ENCODE measurements at regions not wholly inside any gene's neighbourhood (a gene's known extent, or its start where the extent isn't known, plus 50 kb on each side); places are given as distances from the start of the nearest gene placed in this dataset.
A peak's percentile ranks its signal among the peaks of the same experiment; 100 is the strongest.

DNA sequence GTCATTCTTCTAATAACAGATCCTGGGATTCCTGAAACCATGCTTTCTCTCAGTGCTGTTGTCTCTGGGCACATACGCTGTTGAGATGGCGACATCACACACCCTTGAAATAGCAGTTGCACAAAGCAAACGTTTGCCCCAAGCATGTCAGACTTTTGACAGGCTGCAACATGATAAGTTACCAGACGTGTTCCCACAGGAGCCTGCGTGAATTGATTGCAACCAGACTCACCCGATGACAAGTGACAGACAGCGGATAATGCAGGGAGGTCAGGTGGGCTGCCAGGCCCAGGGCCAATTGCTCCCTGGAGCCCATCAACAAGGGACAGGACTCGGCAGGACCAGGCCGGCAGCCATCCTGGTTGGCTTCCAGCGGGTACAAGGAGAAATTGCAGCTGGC lies 310.9 kb downstream of the SIPA1L2 start:
- Histone ChIP-seq H3K27ac (ENCODE audit: control insufficient read depth, insufficient read depth, low read length) (no peak overlapping the region), H3K9me3 (ENCODE audit: control insufficient read depth, low read depth, low read length) (no peaks in the 10 kb centered on the region), H4K20me1 (ENCODE audit: control insufficient read depth, extremely low read depth, insufficient read depth, low read length) (no peaks in the 10 kb centered on the region), H3K79me2 (ENCODE audit: control insufficient read depth, insufficient read depth, low read length) (no peaks in the 10 kb centered on the region), H3K9ac (ENCODE audit: control insufficient read depth, extremely low read depth, insufficient read depth, low read length) (no peak overlapping the region), H3K36me3 (ENCODE audit: control insufficient read depth in 2 of 2, extremely low read depth in 1 of 2, insufficient read depth in 2 of 2, low read length in 2 of 2) (no peaks in the 10 kb centered on the region), H3K4me3 (ENCODE audit: control insufficient read depth in 2 of 3, extremely low read depth in 1 of 3, insufficient read depth in 2 of 3, low read depth in 1 of 3, low read length in 3 of 3) (no peak overlapping the region), H3K27me3 (ENCODE audit: control insufficient read depth, extremely low read depth, insufficient read depth, low read length) (no peaks in the 10 kb centered on the region), H3K9me1 (ENCODE audit: control insufficient read depth, extremely low read depth, insufficient read depth, low read length) (no peaks in the 10 kb centered on the region), H3K4me2 (ENCODE audit: control insufficient read depth, extremely low read depth, insufficient read depth, low read depth, low read length) (peak overlapping the region; percentile 33), H3K4me1 (ENCODE audit: control insufficient read depth, extremely low read depth, insufficient read depth, low read length) (peaks cover 12% of the 10 kb centered on the region), H2AFZ (ENCODE audit: control insufficient read depth, low read length) (peak overlapping the region; percentile 22)
- FAIRE-seq (peak; percentile 78), DNase-seq (ENCODE audit: low read depth, low spot score) (peak; percentile 59)
- TF ChIP-seq, protein P1, sequence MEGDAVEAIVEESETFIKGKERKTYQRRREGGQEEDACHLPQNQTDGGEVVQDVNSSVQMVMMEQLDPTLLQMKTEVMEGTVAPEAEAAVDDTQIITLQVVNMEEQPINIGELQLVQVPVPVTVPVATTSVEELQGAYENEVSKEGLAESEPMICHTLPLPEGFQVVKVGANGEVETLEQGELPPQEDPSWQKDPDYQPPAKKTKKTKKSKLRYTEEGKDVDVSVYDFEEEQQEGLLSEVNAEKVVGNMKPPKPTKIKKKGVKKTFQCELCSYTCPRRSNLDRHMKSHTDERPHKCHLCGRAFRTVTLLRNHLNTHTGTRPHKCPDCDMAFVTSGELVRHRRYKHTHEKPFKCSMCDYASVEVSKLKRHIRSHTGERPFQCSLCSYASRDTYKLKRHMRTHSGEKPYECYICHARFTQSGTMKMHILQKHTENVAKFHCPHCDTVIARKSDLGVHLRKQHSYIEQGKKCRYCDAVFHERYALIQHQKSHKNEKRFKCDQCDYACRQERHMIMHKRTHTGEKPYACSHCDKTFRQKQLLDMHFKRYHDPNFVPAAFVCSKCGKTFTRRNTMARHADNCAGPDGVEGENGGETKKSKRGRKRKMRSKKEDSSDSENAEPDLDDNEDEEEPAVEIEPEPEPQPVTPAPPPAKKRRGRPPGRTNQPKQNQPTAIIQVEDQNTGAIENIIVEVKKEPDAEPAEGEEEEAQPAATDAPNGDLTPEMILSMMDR (optimal IDR thresholded peaks at IDR 0.05 in 1 of 3, IDR thresholded peaks at IDR 0.05 in 1 of 3, conservative IDR thresholded peaks at IDR 0.05 in 1 of 3; ENCODE audit: extremely low read depth in 1 of 3, insufficient read depth in 2 of 3, low read length in 3 of 3): no peak
- no peak for TF ChIP-seq EZH2 (IDR thresholded peaks at IDR 0.05; ENCODE audit: low read length)
- dilution Hi-C loops (cut with MboI; ENCODE audit: extremely low pct_ligation_motif_present, low sequenced_read_pairs): no loop called here

DNA sequence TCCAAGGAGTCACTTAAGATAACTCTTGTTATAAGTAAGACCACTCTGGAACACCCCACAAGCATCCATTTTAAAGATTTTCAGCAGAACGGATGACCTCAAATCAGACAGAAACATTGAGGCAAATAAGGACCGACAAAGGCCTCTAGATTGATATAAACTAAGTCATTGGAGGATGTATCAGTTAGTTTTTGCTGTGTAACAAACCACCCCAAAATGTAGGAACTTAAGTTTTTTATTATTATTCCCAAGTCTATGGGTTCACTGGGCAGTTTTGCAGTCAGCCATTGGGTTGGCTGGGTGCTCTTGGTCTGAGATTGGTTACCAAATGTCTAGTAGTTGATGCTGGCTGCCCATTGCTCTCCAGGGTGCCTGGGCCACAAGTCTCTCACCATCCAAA lies 311.8 kb downstream of the SIPA1L2 start:
- H4K20me1 ChIP-seq (ENCODE audit: control insufficient read depth, extremely low read depth, insufficient read depth, low read length): no peaks in the 10 kb centered on the region
- no peaks in the 10 kb centered on the region for H3K36me3 ChIP-seq (ENCODE audit: control insufficient read depth in 2 of 2, extremely low read depth in 1 of 2, insufficient read depth in 2 of 2, low read length in 2 of 2)
- no peaks in the 10 kb centered on the region for H3K9me3 ChIP-seq (ENCODE audit: control insufficient read depth, low read depth, low read length)
- no peak overlapping the region for H3K27ac ChIP-seq (ENCODE audit: control insufficient read depth, insufficient read depth, low read length)
- no peak for DNase-seq (ENCODE audit: low read depth, low spot score)
- dilution Hi-C loops (cut with MboI; ENCODE audit: extremely low pct_ligation_motif_present, low sequenced_read_pairs): no loop called here
- H3K27me3 ChIP-seq (ENCODE audit: control insufficient read depth, extremely low read depth, insufficient read depth, low read length): no peaks in the 10 kb centered on the region
- no peak overlapping the region for H2AFZ ChIP-seq (ENCODE audit: control insufficient read depth, low read length)
- no peaks in the 10 kb centered on the region for H3K9me1 ChIP-seq (ENCODE audit: control insufficient read depth, extremely low read depth, insufficient read depth, low read length)
- no peak overlapping the region for H3K4me3 ChIP-seq (ENCODE audit: control insufficient read depth in 2 of 3, extremely low read depth in 1 of 3, insufficient read depth in 2 of 3, low read depth in 1 of 3, low read length in 3 of 3)
- H3K4me1 ChIP-seq (ENCODE audit: control insufficient read depth, extremely low read depth, insufficient read depth, low read length): peaks cover 12% of the 10 kb centered on the region
- no peaks in the 10 kb centered on the region for H3K79me2 ChIP-seq (ENCODE audit: control insufficient read depth, insufficient read depth, low read length)
- no peak overlapping the region for H3K9ac ChIP-seq (ENCODE audit: control insufficient read depth, extremely low read depth, insufficient read depth, low read length)
- H3K4me2 ChIP-seq (ENCODE audit: control insufficient read depth, extremely low read depth, insufficient read depth, low read depth, low read length): no peak overlapping the region
- FAIRE-seq: no peak
- TF ChIP-seq, protein P1 (optimal IDR thresholded peaks at IDR 0.05 in 1 of 3, IDR thresholded peaks at IDR 0.05 in 1 of 3, conservative IDR thresholded peaks at IDR 0.05 in 1 of 3; ENCODE audit: extremely low read depth in 1 of 3, insufficient read depth in 2 of 3, low read length in 3 of 3): no peak
- no peak for TF ChIP-seq EZH2 (IDR thresholded peaks at IDR 0.05; ENCODE audit: low read length)

Data from keratinocyte (primary cell).